AG09309 (cell line): ENCODE measurements at regions not wholly inside any gene's neighbourhood (a gene's known extent, or its start where the extent isn't known, plus 50 kb on each side); places are given as distances from the start of the nearest gene placed in this dataset.

Experiments used
- DNase-seq: peaks from one replicate; pipeline ENCODE4 v3.0.0-alpha.2; 2010; ENCODE audit warnings: low read depth
- H3K4me3 ChIP-seq: 2 replicates; pipeline ENCODE4 v1.5.1; 2011; ENCODE audit warnings: mild to moderate bottlenecking, low read depth, low read length, moderate library complexity; ENCODE audit not compliant: control insufficient read depth
- CTCF ChIP-seq: IDR thresholded peaks from 2 replicates; pipeline ENCODE4 v1.5.1; 2011; ENCODE audit warnings: mild to moderate bottlenecking, low read depth, low read length, inconsistent platforms; ENCODE audit not compliant: insufficient read depth, control insufficient read depth; ENCODE audit errors: missing control alignments

DNA sequence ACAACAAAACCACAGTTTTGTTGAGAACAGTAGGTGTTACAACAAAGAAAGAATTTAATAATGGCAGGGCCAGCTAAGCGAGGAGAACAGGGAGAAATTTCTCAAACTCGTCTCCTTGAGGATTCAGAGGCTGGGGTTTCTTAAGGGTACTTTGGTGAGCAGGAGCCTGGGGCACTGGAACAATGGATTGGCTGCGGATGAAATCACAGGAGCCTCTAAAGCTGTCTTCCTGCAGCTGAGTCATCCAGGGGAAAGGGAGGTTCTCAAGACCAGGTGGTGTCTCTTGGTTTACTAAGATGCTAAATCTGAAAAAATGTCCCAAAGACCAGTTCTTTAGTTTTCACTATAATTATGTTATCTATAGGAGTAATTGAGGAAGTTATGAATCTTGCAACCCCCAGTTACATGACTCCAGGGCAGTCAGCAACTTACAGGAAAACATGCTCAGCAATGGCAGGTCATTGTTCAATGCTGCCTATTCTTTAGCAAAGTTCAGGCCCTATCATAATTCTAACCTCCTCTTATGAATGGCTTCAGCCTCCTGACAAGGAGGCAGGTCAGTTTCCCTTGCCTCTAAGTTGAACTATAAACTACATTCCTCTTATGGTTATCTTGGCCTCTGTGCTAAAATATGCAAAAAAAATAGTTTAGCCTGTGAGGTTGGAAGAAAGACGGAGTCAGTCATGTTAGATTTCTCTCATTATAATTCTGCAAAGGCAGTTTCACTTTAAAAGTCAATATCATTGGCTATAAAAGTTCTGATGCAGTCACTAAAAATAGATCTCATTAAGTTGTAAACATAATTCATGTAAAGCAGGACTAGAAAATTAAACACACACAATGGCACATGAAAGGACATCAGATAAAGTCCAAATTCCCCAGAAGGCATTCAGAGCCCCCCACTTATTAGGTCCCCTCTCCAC is 63.3 kb upstream of the CKS2 start:
- no peak for TF ChIP-seq CTCF
- DNase-seq = no peak
- no peak overlapping the region for H3K4me3 ChIP-seq

GRCh38 chr9:89249001-89249400 is 62.0 kb upstream of the CKS2 start:
- H3K4me3 ChIP-seq = no peak overlapping the region
- no peak for DNase-seq
- TF ChIP-seq CTCF = no peak

- DNase-seq = no peak
- no peak overlapping the region for H3K4me3 ChIP-seq
- no peak for TF ChIP-seq CTCF
These were observed 58.2 kb upstream of the CKS2 start for GRCh38 chr9:89252651-89253267.

DNA sequence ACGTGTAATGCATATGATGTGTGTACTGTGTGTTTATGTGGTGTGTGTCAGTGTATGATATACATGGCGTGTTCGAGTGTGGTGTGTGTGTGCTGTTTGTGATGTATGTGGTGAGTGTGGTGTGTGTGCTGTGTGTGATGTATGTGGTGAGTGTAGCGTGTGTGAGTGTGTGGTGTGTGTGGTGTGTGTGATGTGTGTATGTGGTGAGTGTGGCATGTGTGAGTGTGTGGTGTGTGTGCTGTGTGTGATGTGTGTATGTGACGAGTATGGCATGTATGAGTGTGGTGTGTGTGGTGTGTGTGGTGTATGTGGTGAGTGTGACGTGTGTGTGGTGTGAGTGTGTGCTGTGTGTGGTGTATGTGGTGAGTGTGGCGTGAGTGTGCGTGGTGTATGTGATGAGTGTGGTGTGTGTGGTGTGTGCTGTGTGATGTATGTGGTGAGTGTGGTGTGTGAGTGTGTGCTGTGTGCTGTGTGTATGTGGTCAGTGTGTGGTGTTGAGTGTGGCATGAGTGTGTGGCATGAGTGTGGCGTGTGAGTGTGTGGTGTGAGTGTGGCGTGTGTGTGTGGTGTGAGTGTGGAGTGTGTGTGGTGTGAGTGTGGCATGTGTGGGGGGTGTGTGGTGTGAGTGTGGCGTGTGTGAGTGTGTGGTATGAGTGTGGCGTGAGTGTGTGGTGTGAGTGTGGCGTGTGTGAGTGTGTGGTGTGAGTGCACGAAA is 56.8 kb upstream of the CKS2 start:
- no peak overlapping the region for H3K4me3 ChIP-seq
- no peak for TF ChIP-seq CTCF
- DNase-seq = no peak

DNA sequence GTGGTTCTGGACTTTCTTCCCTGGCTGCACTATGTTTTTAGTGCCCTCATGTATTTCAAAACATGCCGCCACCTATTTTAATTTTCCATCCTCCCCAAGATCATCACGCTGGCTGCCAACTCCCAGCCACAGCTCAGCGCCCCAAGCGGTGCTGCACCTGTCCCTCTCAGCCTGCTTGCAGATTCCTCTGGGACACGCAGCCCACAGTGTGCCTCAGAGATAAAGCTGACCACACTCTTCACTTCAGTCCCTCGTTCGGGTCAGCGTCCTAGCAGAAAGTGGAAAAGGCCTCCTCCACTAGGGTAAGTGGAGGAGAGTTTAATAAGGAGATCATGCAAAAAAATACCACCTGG is 56.2 kb upstream of the CKS2 start:
- DNase-seq = no peak
- TF ChIP-seq CTCF = no peak
- no peak overlapping the region for H3K4me3 ChIP-seq

- TF ChIP-seq CTCF = no peak
- DNase-seq = no peak
- no peak overlapping the region for H3K4me3 ChIP-seq
These were observed 54.8 kb upstream of the CKS2 start for GRCh38 chr9:89256225-89256624.
